ENCODE measurements at regions not wholly inside any gene's neighbourhood (a gene's known extent, or its start where the extent isn't known, plus 50 kb on each side); places are given as distances from the start of the nearest gene placed in this dataset.

- Histone ChIP-seq H3K27me3 (ENCODE audit: insufficient read depth) (no peaks in the 10 kb centered on the region), H3K27ac (ENCODE audit: low read depth in 2 of 2, low read length in 1 of 2) (no peak overlapping the region), H2AFZ (ENCODE audit: low read depth) (no peak overlapping the region), H4K20me1 (ENCODE audit: insufficient read depth) (no peaks in the 10 kb centered on the region), H3K4me2 (no peak overlapping the region), H3K79me2 (ENCODE audit: insufficient read depth) (no peaks in the 10 kb centered on the region), H3K9me3 (no peaks in the 10 kb centered on the region), H3K4me3 (ENCODE audit: low read depth in 2 of 2, low read length in 1 of 2) (no peak overlapping the region), H3K4me1 (ENCODE audit: control insufficient read depth in 1 of 2, insufficient read depth in 2 of 2, low read depth in 1 of 2, low read length in 1 of 2) (no peaks in the 10 kb centered on the region; a peak in 1 of 4 replicates), H3K9ac (no peak overlapping the region), H3F3A (replicated peaks; ENCODE audit: insufficient read depth) (no peaks in the 10 kb centered on the region), H3K9me2 (no peaks in the 10 kb centered on the region), H3K36me3 (replicated peaks in 1 of 2; ENCODE audit: control insufficient read depth in 1 of 2, insufficient read depth in 2 of 2, low read length in 1 of 2) (no peaks in the 10 kb centered on the region)
- no peak for DNase-seq
- ChIA-PET POLR2A (no interaction called here), CTCF (no interaction called here)
- TF ChIP-seq FOXJ3 (CRISPR knock-in tag; IDR thresholded peaks at IDR 0.05), result no peak
- TF ChIP-seq USF2 (IDR thresholded peaks at IDR 0.05; ENCODE audit: borderline replicate concordance, low read depth, low read length), result no peak
- no peak for TF ChIP-seq FOSL2 (IDR thresholded peaks at IDR 0.05; ENCODE audit: borderline replicate concordance, low read depth)
- TF ChIP-seq IRF3 (IDR thresholded peaks at IDR 0.05; ENCODE audit: low read depth, low read length), result no peak
- no peak for TF ChIP-seq FOXM1 (IDR thresholded peaks at IDR 0.05; ENCODE audit: low read depth)
- TF ChIP-seq TCF12 (IDR thresholded peaks at IDR 0.05), result no peak
- TF ChIP-seq NRF1 (IDR thresholded peaks at IDR 0.05; ENCODE audit: low read depth, low read length), result no peak
- TF ChIP-seq MXI1 (IDR thresholded peaks at IDR 0.05; ENCODE audit: low read depth, low read length), result no peak
- TF ChIP-seq ZBTB33 (IDR thresholded peaks at IDR 0.05; ENCODE audit: borderline replicate concordance, low read depth), result no peak
- 81% methylated on average over 1 of the region's 1 CpG for WGBS (ENCODE audit: low lambda C conversion rate)
Observed at GRCh38 chr7:84817016-84817415, 369.8 kb downstream of the SEMA3D start.

- H3K36me3 ChIP-seq (replicated peaks in 1 of 2; ENCODE audit: control insufficient read depth in 1 of 2, insufficient read depth in 2 of 2, low read length in 1 of 2), result no peaks in the 10 kb centered on the region
- H3K9me2 ChIP-seq, result no peaks in the 10 kb centered on the region
- no peaks in the 10 kb centered on the region for H3K27me3 ChIP-seq (ENCODE audit: insufficient read depth)
- ChIA-PET CTCF (no interaction called here), POLR2A (no interaction called here)
- no peaks in the 10 kb centered on the region; a peak in 1 of 4 replicates for H3K4me1 ChIP-seq (ENCODE audit: control insufficient read depth in 1 of 2, insufficient read depth in 2 of 2, low read depth in 1 of 2, low read length in 1 of 2)
- H3K79me2 ChIP-seq (ENCODE audit: insufficient read depth), result no peaks in the 10 kb centered on the region
- no peak overlapping the region for H3K4me3 ChIP-seq (ENCODE audit: low read depth in 2 of 2, low read length in 1 of 2)
- no peaks in the 10 kb centered on the region for H3F3A ChIP-seq (replicated peaks; ENCODE audit: insufficient read depth)
- no peaks in the 10 kb centered on the region for H4K20me1 ChIP-seq (ENCODE audit: insufficient read depth)
- H3K27ac ChIP-seq (ENCODE audit: low read depth in 2 of 2, low read length in 1 of 2), result no peak overlapping the region
- no peak overlapping the region for H3K4me2 ChIP-seq
- no peak overlapping the region for H3K9ac ChIP-seq
- no peaks in the 10 kb centered on the region for H3K9me3 ChIP-seq
- no peak for DNase-seq
- H2AFZ ChIP-seq (ENCODE audit: low read depth), result 0 out of 2 replicates have a peak overlapping the region, but pooled peaks have one; percentile 12
- whole genome bisulfite sequencing (ENCODE audit: low lambda C conversion rate), result 50% methylated on average over 2 of the region's 2 CpGs
- no peak for TF ChIP-seq NFIC (IDR thresholded peaks at IDR 0.05; ENCODE audit: borderline replicate concordance)
- no peak for TF ChIP-seq GATA2 (CRISPR knock-in tag; IDR thresholded peaks at IDR 0.05)
- TF ChIP-seq FOXJ3 (CRISPR knock-in tag; IDR thresholded peaks at IDR 0.05), result no peak
- no peak for TF ChIP-seq REST (IDR thresholded peaks at IDR 0.05; ENCODE audit: low read depth, low read length)
- TF ChIP-seq YY1 (IDR thresholded peaks at IDR 0.05; ENCODE audit: low read depth), result no peak
- no peak for TF ChIP-seq SIN3A (IDR thresholded peaks at IDR 0.05; ENCODE audit: borderline replicate concordance, low read depth, low read length)
- no peak for TF ChIP-seq ZBTB33 (IDR thresholded peaks at IDR 0.05; ENCODE audit: borderline replicate concordance, low read depth)
- no peak for TF ChIP-seq EZH2phosphoT487 (IDR thresholded peaks at IDR 0.05; ENCODE audit: borderline replicate concordance, low read depth)
- TF ChIP-seq FOSL2 (IDR thresholded peaks at IDR 0.05; ENCODE audit: borderline replicate concordance, low read depth), result no peak
- no peak for TF ChIP-seq ELF1 (IDR thresholded peaks at IDR 0.05)
- TF ChIP-seq USF2 (IDR thresholded peaks at IDR 0.05; ENCODE audit: borderline replicate concordance, low read depth, low read length), result no peak
- no peak for TF ChIP-seq TCF12 (IDR thresholded peaks at IDR 0.05)
Observed at GRCh38 chr7:84813376-84813775, 373.5 kb downstream of the SEMA3D start.
